ENCODE measurements at regions not wholly inside any gene's neighbourhood (a gene's known extent, or its start where the extent isn't known, plus 50 kb on each side); places are given as distances from the start of the nearest gene placed in this dataset.

GRCh38 chr2:122590524-122590923, 835.1 kb downstream of the TSN start:
- no peak for DNase-seq

DNA sequence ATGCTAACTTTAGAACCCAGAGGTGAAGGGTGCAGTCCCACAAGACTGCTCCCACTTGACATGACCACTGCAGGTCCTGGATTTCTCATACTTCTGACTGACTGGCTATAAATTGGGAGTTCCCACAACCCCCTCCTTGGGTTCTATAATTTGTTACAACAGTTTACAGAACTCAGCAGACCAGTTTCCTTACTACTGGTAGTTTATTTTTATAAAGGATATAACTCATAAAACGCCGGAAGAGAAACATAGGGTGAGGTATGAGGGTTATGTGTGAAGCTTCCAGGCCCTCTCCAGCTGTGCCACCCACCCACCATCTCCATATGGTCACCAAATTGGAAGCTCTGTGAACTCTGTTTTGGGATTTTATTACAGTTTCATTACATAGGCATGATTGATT, 839.6 kb downstream of the TSN start:
- DNase-seq, result no peak

DNA sequence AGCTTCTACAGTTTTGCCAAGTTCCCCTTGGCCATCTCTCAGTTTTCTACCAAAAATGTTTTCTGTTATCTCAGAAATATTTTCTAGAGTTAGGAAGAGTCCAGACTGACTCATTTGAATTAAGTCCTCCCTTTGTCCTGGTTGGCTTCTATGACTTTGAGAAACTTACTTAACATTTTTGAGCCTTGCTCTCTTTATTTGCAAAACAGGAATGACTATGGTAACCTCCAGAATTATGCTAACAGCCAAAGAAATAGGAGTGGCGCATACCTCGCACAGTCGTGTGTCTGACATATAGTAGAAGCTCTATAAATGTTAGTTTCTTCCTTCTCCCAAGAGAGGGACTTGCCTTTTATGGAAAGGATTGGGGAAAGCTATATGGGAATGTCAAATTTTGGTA, 841.1 kb downstream of the TSN start:
- DNase-seq, result no peak

- DNase-seq, result no peak
Observed at GRCh38 chr2:122598784-122599183, 843.3 kb downstream of the TSN start.

GRCh38 chr2:122610948-122611609, 855.6 kb downstream of the TSN start:
- DNase-seq, result no peak

DNA sequence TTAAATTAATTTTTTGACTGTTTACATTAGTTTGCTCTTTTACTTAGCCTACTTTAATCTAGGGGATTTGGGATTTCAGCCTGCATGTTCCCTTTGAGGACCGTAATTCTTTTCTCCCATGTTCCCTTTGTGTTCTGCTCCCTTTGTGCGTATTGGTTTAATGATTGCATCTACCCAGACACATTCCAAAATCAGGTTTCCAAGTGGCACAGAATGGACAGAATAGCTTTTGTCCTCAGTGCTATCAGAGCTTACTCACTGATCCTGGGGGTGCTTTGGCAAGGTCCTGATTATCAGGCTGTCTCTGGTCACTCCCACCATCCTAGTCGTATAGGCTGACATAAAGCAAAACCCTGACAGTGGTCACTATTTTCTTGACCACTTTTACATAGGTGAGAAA, 867.5 kb downstream of the TSN start:
- DNase-seq, result no peak

DNA sequence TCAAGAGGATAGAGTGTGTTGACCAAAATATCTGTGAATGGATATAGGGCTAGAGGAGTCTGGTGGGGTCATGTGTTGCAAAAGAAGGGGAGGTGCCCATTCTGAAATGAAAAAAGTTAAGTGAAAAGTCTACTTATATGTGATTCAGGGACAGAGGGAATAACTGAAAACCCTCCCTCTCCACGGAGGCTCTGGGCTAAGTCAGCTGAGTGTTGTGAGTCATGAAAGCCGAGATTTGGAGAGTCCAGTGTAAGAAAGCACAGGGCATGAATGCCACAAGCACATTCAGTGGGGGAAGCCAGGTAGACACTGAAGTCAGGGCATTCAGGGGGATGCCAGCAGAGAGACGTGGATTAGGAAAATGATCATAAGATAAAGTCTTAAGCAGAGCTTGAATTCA, 871.9 kb downstream of the TSN start:
- no peak for DNase-seq

DNA sequence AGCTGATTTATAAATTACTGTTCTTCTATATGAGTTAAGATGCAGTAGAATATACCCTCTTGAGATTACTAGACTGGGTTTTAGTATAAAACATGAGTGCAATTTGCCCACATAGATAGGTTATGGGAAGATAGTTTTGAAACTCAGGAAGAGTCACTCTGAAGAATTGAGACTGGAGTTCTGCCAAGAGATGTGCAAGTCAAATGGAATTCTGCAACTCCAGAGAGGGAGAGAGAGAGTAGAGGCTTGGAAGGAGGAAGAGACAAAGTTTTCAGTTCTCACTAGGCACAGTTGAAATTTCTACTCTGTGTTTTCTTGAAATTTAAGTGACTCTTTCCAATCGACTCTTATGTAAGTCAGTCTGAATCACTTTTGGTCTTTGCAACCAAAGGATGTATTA, 878.8 kb downstream of the TSN start:
- no peak for DNase-seq

- DNase-seq, result no peak
Observed at GRCh38 chr2:122634920-122635319, 879.5 kb downstream of the TSN start.

DNA sequence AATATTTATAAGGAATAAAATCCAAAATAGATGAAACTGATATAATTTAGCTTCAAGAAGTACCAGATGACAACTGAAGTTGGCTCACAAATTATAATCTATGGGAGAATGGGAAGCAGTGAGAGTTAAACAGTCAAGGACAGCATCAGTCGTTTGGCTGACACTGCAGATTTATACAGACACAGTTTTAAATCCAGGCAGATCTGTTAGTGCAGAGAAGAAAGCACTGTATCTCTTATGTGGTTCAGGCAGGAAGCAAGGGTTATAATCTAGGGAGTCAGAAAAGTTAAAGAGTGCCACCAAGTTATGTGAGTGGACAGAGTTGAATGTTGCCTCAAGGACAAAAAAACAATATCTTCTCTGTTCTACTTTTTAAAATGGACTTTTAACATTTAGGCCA, 880.2 kb downstream of the TSN start:
- DNase-seq, result no peak

GRCh38 chr2:122636097-122636496, 880.6 kb downstream of the TSN start:
- no peak for DNase-seq

DNA sequence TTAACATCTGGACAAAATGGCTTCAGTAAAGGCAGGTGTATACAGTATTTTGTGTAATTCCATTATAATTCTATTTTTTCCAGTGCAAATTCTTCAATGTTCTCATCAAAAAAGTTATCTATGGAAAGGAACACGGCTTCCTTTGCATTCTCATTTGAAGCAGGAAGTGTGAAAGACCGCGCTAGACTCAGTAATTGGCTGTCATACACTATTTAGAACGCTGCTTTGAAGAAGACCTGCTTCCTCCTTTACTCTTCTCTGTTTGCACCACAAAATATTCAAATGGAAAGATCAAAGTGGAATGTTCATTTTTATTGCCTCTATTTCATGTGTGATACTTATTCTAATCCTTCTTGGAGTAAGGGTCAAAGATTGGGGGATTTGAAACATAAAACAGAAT, 883.7 kb downstream of the TSN start:
- no peak for DNase-seq

- no peak for DNase-seq
Observed at GRCh38 chr2:122639711-122640110, 884.3 kb downstream of the TSN start.

GRCh38 chr2:122643725-122644329, 888.4 kb downstream of the TSN start:
- no peak for DNase-seq

DNA sequence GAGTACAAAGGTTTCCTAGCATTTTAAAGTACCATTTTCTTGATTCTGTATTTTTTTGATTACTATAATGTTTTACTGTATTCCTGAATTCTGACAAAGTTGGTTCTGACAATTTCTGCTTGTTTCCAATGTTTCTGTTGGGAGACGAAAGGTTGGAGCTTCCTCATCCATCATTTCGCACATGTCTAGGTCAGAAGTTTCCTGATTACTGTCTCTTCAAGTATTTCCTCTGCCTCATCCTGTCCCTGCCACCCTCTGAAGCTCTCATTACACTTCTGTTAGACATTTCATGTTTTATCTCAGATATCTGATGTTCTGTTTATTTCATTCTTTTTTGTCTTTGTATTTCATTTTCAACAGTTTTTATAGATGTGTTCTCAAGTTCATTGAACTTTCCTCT, 895.8 kb downstream of the TSN start:
- DNase-seq, result no peak

- DNase-seq, result no peak
Observed at GRCh38 chr2:122651780-122652179, 896.3 kb downstream of the TSN start.

DNA sequence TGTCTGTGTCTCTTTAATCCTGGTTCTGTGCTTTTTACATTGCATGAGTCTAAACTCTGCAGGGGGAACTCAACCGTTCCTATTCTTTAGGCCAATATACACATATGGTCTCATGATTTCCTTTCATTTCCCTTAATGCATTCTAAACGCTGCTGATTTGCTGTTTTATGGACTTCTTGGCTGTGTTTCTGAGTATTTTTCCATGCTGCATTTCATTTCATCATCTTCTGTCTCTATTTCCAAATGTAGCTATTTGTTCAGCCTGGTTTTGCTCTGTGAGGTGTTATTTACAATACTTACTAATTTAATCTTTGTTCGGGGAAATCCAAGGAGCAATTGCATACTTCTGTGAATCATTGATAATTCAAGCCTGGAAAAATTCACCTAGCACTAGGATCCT, 897.2 kb downstream of the TSN start:
- no peak for DNase-seq

GRCh38 chr2:122656403-122656802, 901.0 kb downstream of the TSN start:
- no peak for DNase-seq

- DNase-seq, result no peak
Observed at GRCh38 chr2:122660786-122661634, 905.6 kb downstream of the TSN start.

DNA sequence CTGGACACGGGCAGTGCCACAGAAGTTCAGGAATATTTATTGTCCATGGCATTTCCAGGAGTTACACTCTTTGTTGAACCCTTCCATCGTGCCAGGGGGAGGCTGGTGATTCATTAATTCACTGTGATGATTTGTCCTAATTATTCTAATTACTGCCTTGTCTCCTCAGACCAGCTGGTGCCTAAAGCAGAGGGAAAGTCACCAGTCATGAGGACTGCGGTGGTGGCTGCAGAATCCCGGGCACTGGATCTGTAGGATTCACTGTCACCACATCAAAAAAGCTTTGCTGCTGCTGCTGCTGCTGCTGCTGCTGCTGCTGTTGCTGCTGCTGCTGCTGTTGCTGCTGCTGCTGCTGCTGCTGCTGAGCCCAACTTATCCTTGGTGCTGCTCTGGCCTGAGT, 908.2 kb downstream of the TSN start:
- DNase-seq, result no peak

DNA sequence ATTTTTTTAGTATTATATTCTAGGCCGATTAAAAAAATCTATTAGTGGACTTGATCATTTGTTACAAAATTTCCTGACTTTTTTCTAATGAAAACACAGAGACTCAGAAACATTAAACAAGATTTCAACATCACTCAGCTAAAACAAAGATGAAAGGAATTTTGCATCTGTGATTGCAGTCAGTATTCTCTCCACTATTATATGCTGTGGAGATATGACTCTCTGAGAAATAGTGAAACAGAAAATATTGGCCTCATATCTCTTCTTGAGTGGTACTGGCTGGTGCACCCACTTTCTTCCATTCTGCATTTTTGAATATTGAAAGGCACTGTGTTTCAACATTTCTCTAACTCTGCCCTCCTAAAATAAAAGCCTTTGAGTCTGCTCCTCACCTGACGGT, 914.2 kb downstream of the TSN start:
- DNase-seq, result no peak

GRCh38 chr2:122670897-122671296, 915.4 kb downstream of the TSN start:
- DNase-seq, result no peak

DNA sequence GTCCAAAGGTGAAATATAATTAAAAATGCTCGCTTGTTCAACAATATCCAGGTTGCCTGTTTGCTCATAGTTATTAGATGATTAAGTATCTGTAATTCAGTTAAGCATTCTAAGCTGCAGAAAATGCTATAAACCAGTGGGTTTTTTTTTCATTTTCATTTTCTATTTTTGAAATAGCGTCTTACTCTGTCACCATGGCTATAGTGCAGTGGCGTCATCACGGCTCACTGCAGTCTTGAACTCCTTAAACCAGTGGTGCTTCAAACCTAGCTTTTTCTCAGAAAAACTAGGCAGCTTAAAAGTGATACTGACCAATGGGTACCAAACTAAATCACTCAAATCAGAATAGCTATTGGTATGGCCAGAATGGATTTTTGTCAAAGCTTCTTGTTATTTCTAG, 925.2 kb downstream of the TSN start:
- no peak for DNase-seq

GRCh38 chr2:122681626-122682025, 926.2 kb downstream of the TSN start:
- no peak for DNase-seq

Measured in CD4-positive, alpha-beta T cell treated with Interleukin-12 subunit alpha and Interleukin-12 subunit beta, for 1 hour (primary cell).